NCI-H1694 treated with DMSO at 0.1 percent for 48 hours (cell line): ENCODE measurements at regions not wholly inside any gene's neighbourhood (a gene's known extent, or its start where the extent isn't known, plus 50 kb on each side); places are given as distances from the start of the nearest gene placed in this dataset.
A peak's percentile ranks its signal among the peaks of the same experiment; 100 is the strongest.
"Not testable (repeated sequence)": the region's sequence is repeated elsewhere in the genome, so short reads cannot be mapped to it uniquely, and the experiment has no call there.

Source experiments
- DNase-seq: peaks from one replicate; lab custom pipeline; 2025; lab: John Stamatoyannopoulos, UW

- no peak for DNase-seq
Observed at GRCh38 chr2:117523711-117524238, 290.7 kb upstream of the DDX18 start.

GRCh38 chr2:117536139-117536538 is 278.4 kb upstream of the DDX18 start:
- DNase-seq: no peak

DNA sequence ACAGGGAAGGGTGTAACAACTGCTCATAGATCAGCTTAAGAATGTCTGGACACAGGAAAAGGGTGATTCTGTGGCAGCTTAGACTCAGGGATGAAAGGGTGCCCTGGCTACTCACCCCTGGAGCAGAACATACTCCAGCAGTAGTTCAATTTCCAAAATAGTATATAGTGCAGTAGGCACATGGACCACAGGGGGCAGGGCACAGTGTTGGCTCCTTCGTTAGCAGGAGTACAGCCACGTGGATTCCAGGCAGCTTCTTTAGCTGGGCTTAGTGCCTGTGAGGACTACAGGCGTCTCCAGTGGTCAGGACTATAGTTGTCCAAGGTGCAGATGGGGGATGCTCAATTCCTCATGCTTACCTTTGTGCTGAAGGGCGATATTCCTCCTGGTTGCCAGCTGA is 277.5 kb upstream of the DDX18 start:
- DNase-seq: no peak

GRCh38 chr2:117551858-117552257 is 262.6 kb upstream of the DDX18 start:
- DNase-seq: no peak

DNA sequence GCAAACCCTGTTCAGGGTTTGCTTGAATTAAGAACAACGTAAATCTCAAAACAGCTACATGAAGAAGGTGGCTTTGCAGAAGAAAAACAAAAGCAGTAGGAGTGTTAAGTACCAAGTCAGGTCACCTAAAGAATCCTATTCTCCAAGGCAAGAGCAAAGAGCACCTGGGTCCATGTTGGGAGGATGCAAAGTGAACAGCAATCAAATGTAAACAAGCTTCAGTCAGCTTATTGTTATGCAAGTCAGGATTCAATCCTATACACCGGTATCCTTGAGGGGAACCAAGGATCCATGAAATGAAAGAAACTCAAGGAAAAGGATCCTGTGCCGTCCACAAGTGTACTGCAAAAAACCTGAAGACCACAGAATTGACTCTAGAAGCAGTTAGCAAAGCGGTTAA is 261.0 kb upstream of the DDX18 start:
- DNase-seq: no peak

DNA sequence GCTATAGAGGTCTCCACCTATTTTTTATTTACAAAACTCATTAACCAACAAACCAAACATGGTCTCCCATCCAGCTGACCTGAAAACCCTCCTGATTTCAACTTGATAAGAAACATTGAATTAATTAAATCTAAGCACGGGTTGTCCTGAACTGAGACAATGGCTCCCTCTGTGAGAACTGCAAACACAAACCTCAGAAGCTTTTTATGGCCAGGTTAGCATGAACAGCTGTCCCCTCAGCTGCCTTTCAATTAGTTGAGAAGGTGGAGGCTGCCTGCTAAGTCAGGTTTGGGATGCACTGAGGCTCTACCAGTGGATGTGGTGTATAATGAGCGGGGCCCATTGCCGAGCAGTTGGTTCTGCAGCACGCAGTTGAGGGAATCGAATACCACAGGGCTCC is 258.5 kb upstream of the DDX18 start:
- no peak for DNase-seq

DNA sequence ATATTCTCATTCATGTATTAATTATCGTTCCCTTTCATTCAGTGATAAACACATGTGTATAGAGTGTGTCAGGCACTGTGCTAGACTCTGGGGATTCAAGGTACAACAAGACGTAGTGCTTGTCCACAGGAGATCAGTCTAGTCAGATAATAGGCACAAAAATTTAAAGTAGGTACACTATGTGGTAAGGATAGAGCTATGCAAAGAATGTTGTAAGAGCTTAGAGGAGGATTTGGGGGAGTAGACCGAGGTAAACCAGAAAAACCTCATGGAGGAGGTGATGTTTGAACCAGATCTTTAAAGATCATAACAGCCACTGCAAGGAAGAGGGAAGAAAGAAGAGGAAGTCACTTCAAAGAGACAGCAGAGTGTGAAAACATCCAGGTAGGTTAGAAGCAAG is 256.9 kb upstream of the DDX18 start:
- no peak for DNase-seq

- DNase-seq: no peak
Observed at GRCh38 chr2:117562654-117563053, 251.8 kb upstream of the DDX18 start.

- DNase-seq: no peak
Observed at GRCh38 chr2:117571590-117572349, 242.7 kb upstream of the DDX18 start.

- no peak for DNase-seq
Observed at GRCh38 chr2:117587310-117587709, 227.2 kb upstream of the DDX18 start.

GRCh38 chr2:117603060-117603459 is 211.4 kb upstream of the DDX18 start:
- DNase-seq: no peak

- no peak for DNase-seq
Observed at GRCh38 chr2:117603567-117603966, 210.9 kb upstream of the DDX18 start.

DNA sequence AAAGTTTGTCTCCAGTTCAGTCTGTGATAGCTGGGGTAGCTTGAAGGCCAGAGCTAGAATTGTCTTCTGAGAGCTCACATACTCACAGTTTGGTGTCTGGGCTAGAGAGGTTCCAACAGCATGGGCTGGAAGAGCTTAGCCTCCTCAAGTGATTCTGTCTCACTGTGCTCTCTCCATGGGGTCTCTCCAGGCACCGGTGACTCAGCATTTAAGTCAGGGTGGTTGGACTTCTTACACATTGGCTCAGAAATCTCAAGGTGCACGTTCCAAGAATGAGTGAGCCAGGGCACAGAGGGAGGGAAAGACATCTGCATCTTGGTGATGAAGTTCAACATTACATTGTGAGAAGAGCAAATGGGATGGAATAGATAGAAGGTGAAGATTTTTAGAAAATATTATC is 207.3 kb upstream of the DDX18 start:
- DNase-seq: no peak

- no peak for DNase-seq
Observed at GRCh38 chr2:117613101-117613500, 201.4 kb upstream of the DDX18 start.

GRCh38 chr2:117614296-117614695 is 200.2 kb upstream of the DDX18 start:
- no peak for DNase-seq

- DNase-seq: no peak
Observed at GRCh38 chr2:117614823-117615534, 199.5 kb upstream of the DDX18 start.

- DNase-seq: no peak
Observed at GRCh38 chr2:117618607-117619006, 195.9 kb upstream of the DDX18 start.

- DNase-seq: no peak
Observed at GRCh38 chr2:117621326-117621725, 193.2 kb upstream of the DDX18 start.

DNA sequence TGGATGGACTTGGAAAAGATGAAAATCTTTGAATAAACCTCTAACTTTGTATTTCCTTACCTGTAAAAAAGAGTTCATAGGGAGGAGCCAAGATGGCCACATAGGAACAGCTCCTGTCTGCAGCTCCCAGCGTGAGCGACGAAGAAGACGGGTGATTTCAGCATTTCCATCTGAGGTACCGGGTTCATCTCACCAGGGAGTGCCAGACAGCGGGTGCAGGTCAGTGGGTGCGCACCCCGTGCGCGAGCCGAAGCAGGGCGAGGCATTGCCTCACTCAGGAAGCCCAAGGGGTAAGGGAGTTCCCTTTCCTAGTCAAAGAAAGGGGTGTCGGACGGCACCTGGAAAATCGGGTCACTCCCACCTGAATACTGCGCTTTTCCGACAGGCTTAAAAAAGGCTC is 191.3 kb upstream of the DDX18 start:
- DNase-seq: not testable (repeated sequence)

DNA sequence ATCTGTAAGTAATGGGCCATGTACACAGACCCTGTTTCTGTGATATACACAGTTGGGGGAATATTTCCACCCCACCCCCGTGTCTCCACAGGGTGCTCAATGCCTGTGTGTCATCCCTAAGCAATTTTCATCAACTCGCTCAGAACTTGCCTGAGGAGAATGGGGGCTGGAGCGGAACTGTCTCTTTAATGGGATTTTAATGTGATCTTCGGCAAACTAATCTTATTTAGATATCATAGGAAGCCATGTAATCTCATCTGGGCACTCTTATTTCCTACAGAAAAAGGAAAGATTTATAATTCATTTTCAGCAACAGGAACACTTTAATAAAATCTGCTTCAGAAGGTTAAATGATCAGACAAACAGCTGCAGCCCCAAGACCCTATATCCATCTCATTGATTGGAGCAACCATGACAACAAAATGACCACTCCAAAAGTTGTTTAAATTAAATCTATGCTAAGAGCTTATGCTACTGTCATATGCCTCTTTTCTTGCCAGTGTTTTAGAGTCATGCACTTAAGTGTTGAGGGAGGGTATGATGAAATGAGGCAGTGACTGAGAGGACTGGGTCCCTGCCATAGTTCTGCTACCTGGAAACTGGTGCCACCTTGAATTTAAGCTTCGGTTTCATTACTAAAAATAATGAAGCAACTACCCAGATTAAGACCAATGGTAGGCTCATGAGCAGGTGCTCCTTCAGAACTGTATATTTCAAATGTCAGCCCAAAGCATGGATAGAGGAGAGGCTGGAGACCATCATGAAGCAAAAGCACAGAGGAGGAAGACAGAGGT is 183.1 kb upstream of the DDX18 start:
- no peak for DNase-seq

DNA sequence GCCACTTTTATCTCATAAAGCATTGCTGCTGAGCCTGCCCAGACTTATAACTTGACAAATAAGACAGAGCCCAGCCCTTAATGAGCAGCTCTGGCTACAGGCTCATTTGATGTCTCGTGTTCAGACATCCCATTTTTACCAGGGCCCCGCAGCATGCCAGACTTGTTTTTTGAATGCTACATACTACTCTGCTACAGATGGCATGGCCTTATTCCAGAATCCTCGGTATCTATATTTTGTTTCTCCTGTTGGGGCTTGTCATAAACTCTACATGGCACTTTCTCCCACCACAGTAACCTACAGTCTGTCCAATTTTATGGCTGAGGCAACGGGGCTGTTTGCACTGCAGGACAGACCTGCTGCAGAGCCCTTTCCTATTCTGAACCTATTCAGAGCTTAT is 179.0 kb upstream of the DDX18 start:
- DNase-seq: peak; percentile 94

DNA sequence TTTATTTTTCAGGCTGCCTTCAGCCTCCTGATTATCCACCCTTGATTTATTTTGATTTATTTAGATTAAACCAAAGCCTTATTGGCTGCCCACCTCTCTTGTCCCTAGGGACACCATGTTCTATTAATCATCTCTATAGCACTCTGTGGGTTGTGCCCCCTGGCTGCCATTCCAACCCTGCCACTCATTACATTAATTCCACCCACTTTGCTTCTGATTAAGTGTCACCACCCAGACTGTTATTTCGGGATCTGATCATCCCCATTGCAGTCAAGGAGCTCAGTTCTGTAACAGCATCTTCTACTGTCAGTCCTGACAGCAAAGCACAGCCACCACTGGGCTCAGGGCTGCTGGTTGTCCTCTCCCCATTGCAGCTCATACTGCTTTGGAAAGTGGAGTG is 175.1 kb upstream of the DDX18 start:
- DNase-seq: no peak

GRCh38 chr2:117644403-117644802 is 170.1 kb upstream of the DDX18 start:
- DNase-seq: no peak
